HEK293 (cell line): ENCODE measurements at regions not wholly inside any gene's neighbourhood (a gene's known extent, or its start where the extent isn't known, plus 50 kb on each side); places are given as distances from the start of the nearest gene placed in this dataset.

ENCODE experiments used
- BCL11A ChIP-seq: fragments of 450-650 bp; formaldehyde crosslinking; IDR thresholded peaks from 2 replicates; pipeline ENCODE4 v1.5.1; 2016; ENCODE audit warnings: low read depth, missing biosample characterization, missing genetic modification characterization
- ZNF423 ChIP-seq: fragments of 450-650 bp; formaldehyde crosslinking; IDR thresholded peaks from 2 replicates; pipeline ENCODE4 v1.5.1; 2016; ENCODE audit warnings: missing biosample characterization, missing genetic modification characterization

DNA sequence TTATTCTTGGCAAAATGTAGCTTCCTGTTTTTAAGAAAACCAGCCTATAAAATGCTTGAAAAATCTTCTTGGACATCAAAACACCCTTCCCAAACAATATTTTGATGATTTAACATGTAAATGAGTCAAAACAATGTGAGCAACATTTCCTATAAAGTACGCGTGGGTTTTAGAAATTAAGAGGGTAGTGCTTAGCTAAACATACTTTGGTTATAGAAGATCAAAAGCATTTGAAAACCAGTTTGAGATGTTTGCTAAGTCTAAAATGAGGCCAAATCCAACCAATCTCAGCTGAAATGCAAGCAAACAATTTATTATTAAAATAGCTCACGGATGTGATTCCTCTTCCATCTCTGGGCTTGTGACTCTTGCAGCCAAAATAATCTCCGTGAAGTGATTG lies 350.4 kb downstream of the TGFB2 start:
- TF ChIP-seq ZNF423, result no peak
- no peak for TF ChIP-seq BCL11A (tag by site-specific recombination)
